HG02870 (cell line): ENCODE measurements at regions not wholly inside any gene's neighbourhood (a gene's known extent, or its start where the extent isn't known, plus 50 kb on each side); places are given as distances from the start of the nearest gene placed in this dataset.
"Not testable (repeated sequence)": the region's sequence is repeated elsewhere in the genome, so short reads cannot be mapped to it uniquely, and the experiment has no call there.

Experiments
- ATAC-seq: cut with Tn5 transposase; IDR thresholded peaks from one replicate; pipeline ENCODE4 v1.9.1; 2021; ENCODE audit warnings: mild to moderate bottlenecking, moderate library complexity; ENCODE audit not compliant: unreplicated experiment

GRCh38 chr20:26134606-26135005 lies 438.0 kb upstream of the ZNF337 start:
- ATAC-seq = no peak

GRCh38 chr20:26133794-26134193 lies 437.1 kb upstream of the ZNF337 start:
- ATAC-seq = not testable (repeated sequence)

GRCh38 chr20:26120920-26121319 lies 424.3 kb upstream of the ZNF337 start:
- ATAC-seq = not testable (repeated sequence)

DNA sequence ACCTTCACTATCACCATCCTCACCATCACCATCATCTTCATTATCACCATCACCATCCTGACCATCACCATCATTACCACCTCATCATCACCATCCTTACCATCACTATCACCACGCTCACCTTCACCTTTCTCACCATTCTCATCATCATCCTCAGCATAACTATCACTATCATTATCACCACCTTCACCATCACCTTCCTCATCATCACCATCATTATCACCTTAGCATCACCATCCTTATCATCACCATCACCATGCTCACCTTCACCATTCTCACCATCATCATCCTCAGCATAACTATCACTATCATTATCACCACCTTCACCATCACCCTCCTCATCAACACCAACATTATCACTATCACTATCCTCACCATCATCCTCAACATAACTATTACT lies 397.8 kb upstream of the ZNF337 start:
- not testable (repeated sequence) for ATAC-seq

DNA sequence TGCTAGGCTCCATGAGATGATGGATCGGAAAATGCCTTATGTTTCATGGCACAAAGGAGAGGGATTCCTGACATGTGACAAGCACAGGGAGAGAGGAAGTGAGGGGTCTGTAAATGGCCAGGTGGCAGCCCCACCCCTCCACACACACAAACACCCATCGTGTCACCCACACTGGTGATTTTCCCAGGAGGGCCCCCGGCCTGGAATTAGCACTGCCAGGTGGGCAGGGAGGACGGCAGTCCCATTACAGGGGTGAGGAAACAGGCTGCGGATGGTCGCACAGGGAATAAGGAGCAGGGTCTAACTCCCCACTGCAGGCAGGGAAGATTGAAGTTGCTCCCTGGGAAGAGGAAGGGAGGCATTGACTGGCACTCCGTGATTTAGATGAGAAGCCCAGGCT lies 395.3 kb upstream of the ZNF337 start:
- not testable (repeated sequence) for ATAC-seq

DNA sequence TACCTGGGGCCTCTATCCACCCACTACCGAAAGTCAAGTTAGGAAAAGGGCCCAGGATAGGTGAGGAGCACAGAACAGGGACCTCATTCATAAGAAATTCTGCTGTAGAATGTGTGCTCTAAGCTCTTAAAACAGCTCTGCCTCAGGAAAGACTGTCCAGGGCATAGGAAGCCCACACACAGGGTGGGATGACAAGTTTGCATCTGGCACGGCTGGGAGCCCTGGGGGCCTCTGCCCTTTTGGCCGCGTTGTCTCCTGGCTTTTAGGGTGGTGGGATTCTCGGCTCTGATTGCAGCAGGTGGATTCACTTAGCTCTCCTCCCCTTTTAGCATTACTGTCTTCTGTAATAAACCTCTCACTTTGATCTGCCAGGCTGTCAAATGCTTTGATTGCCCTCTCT lies 389.5 kb upstream of the ZNF337 start:
- ATAC-seq = not testable (repeated sequence)

DNA sequence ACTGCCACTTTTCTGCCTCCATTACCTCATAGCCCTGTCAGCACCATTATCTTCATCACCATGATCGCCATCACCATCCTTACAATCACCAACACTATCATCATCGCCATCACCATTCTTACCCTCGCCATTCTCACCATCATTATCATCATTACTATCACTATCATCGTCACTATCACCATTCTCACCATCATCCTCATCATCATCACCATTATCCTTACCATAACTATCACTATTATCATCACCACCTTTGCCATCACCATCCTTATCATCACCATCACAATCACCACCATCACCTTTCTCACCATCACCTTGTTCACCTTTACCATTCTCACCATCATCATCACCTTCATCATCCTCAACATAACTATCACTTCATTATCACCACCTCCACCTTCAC lies 377.3 kb upstream of the ZNF337 start:
- ATAC-seq = not testable (repeated sequence)

DNA sequence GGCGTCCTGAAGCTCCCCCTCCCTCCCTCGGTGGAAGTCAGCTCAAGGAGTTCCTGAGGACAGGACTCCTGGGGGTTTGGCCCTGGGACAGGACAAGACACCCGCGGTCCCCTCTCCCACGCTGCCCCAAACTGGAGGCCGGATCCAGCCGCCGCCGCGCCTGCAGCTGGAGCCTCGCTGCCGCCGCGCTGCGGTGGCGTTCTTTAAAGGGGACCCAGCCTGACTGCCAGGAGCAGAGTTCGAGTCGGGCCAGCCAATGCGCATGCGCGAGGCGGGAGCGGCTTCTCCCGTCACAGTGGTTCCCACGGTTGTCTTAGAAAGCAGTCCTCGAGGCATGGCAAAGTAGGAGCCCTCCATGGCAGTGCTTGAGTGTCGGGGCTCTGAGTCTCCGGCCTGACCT lies 362.7 kb upstream of the ZNF337 start:
- not testable (repeated sequence) for ATAC-seq

DNA sequence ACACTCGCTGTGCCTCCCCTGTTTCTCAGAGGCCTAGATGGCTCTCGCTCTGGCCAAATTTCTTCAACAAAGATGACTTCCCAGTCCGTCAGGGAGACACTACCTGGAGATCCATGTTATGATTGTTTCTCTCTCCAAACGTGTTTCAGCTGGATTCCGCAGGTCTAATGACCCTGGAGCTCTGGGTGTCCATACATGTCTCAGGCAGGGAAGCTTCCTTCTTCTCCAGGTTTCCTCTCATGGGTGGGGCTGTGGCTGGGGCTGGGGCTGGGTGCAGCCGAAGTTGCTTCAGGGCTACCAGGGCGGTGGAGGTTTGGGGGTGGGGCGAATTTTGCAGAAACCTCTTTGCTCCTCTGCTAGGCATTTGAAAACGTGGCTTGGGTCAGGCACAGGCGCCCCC lies 361.8 kb upstream of the ZNF337 start:
- ATAC-seq = not testable (repeated sequence)

DNA sequence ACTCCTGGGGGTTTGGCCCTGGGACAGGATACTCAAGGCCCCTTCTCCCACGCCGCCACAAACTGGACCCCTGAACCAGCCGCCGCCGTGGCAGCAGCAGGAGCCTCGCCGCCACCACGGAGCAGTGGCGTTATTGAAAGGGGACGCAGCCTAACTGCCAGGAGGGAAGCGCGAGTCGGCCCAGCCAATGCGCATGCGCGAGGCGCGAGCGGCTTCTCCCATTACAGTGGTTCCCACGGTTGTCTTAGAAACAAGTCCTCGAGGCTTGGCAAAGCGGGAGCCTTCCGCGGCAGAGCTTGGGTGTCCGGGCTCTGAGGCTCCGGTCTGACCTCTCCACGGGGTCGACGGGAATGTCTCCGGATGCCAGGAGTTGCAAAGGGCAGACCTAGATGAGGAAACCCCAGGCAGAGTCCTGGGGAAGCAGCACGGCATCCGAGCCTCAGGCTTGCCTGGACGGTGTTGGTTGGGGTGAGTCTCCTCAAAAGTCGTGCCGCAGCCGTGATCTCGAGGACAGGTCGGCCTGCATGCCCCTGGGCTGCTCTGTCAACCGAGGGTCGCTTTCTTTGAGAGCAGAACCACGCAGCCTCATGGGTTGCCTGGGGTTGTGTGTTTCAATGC lies 360.6 kb upstream of the ZNF337 start:
- ATAC-seq = not testable (repeated sequence)

DNA sequence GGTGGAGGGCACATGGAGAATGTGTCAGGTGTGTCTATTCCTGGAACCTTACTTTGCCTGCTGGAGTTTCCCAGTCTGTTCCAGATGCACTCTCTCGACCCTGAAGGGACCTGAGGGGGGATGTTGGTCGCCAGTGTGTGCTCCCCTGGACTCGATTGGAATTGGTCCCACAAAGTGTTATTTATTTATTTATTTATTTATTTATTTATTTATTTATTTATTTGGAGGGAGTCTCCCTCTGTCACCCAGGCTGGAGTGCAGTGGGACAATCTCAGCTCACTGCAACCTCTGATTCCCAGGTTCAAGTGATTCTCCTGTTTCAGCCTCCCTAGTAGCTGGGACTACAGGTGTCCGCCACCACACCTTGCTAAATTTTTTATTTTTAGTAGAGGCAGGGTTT lies 329.1 kb upstream of the ZNF337 start:
- not testable (repeated sequence) for ATAC-seq

GRCh38 chr20:26010942-26011276 lies 314.3 kb upstream of the ZNF337 start:
- ATAC-seq = not testable (repeated sequence)

GRCh38 chr20:26010224-26010941 lies 313.7 kb upstream of the ZNF337 start:
- not testable (repeated sequence) for ATAC-seq

GRCh38 chr20:26009402-26010223 lies 313.0 kb upstream of the ZNF337 start:
- ATAC-seq = not testable (repeated sequence)

- not testable (repeated sequence) for ATAC-seq
Observed at GRCh38 chr20:26008026-26008425, 311.4 kb upstream of the ZNF337 start.

DNA sequence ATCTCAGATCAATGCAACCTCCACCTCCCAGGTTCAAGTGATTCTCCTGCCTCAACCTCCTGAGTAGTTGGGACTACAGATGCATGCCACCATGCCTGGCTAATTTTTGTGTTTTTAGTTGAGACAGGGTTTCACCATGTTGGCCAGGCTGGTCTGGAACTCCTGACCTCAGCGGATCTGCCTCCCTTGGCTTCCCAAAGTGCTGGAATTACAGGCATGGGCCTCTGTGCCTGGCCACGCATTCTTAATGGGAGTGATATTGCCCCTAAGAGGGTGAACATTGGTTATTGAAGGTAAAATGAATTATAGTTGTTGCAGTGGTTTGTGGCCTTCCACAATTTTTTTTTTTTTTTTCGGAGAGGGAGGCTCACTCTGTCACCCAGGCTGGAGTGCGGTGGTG lies 309.5 kb upstream of the ZNF337 start:
- not testable (repeated sequence) for ATAC-seq

DNA sequence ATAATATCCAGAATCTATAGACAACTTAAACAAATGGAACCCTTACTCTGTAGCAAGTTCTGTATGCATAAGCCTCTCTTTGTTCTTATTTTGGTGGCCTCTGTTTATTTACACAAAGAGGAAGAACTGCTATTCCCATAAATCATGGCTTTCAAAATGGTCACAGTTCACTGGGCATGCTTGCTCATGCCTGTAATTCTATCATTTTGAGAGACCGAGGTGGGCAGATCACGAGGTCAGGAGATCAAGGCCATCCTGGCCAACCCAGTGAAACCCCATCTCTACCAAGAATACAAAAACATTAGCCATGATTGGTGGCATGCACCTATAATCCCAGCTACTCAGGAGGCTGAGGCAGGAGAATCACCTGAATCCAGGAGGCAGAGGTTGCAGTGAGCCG lies 307.3 kb upstream of the ZNF337 start:
- not testable (repeated sequence) for ATAC-seq

GRCh38 chr20:25997367-25998038 lies 300.9 kb upstream of the ZNF337 start:
- not testable (repeated sequence) for ATAC-seq

- ATAC-seq = no peak
Observed at GRCh38 chr20:25992146-25992545, 295.5 kb upstream of the ZNF337 start.

- no peak for ATAC-seq
Observed at GRCh38 chr20:25991756-25992130, 295.1 kb upstream of the ZNF337 start.

GRCh38 chr20:25991051-25991755 lies 294.6 kb upstream of the ZNF337 start:
- no peak for ATAC-seq
